ENCODE measurements at regions not wholly inside any gene's neighbourhood (a gene's known extent, or its start where the extent isn't known, plus 50 kb on each side); places are given as distances from the start of the nearest gene placed in this dataset.

DNA sequence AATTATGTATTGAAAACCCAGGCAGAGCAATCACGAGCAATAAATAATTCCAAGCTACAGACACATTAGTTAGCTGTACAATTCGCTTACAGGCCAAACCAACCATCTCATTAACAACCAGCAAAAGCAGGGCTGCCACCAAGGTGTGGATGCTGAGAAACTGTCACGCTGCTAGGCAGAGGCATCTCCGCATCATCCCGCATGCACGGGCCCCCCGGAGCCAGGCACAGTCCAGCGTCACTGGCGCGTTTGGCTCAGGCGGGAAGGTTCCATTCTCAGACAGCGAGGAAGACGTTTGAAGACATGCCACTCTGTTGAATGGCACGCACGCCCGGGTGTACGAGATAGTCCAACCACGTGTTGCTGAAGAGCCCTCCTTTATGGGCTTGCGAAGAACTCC, 184.0 kb downstream of the OLFM1 start:
- no peaks in the 10 kb centered on the region for H3K9me3 ChIP-seq (replicated peaks)

DNA sequence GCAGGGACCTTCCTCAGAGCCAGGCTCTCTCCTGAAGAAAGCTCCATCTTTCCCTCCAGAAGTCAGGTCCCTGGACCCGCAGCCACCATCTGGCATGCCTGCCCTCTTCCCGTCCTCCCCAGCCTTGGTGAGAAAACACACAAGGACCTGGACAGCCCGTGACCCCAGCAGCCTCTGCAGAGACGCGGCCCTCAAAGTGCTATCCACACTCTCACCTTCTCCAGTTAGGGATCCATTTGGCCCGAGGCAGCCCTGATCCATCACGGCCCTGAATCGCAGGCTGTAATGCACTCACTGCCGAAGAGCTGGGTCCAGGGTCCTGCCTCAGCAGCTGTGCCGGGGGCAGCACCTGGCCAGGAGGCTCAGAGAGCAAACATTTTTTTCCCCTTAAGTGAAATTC, 185.1 kb downstream of the OLFM1 start:
- no peaks in the 10 kb centered on the region for H3K4me1 ChIP-seq
- no peak overlapping the region for H3K27ac ChIP-seq
- no peak overlapping the region for H3K4me3 ChIP-seq
- DNase-seq: no peak
- peaks cover 43% of the 10 kb centered on the region for H3K27me3 ChIP-seq
- H3K36me3 ChIP-seq: no peaks in the 10 kb centered on the region
- H3K9me3 ChIP-seq (replicated peaks): no peaks in the 10 kb centered on the region

More for the DNA sequence above, 184.0 kb downstream of the OLFM1 start:
- H3K36me3 ChIP-seq: no peaks in the 10 kb centered on the region
- no peak overlapping the region for H3K27ac ChIP-seq
- H3K4me1 ChIP-seq: no peaks in the 10 kb centered on the region
- peaks cover 55% of the 10 kb centered on the region for H3K27me3 ChIP-seq
- no peak overlapping the region for H3K4me3 ChIP-seq
- no peak for DNase-seq

DNA sequence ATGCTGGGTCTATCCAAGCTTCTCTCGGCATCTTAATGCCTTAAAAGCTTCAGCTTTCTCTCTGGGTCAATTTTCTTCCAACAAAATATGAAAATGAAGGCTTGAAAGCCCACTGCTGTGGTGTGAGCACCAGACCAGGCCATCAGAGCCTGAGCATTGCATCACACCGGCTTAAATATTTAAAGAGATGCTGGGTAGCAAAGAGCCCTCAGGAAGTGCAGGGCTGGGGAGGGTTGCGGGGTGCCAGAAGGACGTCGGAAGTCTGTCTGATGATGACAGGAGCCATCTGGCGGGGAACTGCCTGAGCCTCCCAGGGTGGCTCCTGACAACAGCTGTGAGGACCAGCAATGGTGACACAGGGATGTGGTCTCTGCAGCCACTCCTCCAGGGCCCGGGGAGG, 185.5 kb downstream of the OLFM1 start:
- Histone ChIP-seq H3K27ac (no peak overlapping the region), H3K36me3 (no peaks in the 10 kb centered on the region), H3K9me3 (replicated peaks) (no peaks in the 10 kb centered on the region), H3K4me3 (no peak overlapping the region), H3K27me3 (peaks cover 39% of the 10 kb centered on the region), H3K4me1 (no peaks in the 10 kb centered on the region)
- DNase-seq: peak; percentile 24 to 50

DNA sequence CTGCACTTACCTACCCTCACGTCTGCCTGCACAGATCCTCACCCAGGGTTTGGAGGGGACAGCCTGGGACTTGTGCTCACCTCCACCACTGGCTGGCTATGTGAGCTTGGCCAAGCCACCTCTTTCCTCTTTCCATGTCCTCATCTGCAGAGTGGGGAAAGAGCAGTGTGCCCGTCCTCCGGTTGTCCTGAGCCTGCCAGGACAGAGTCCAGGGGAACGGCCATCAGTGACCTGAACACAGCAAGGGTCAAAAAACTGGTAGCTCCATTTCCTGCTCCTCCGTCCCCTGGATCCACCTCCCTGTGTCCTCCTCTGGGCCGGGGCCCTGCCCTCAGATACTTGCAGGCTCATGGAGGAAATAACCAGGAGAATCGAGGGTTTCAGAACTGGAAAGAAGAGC, 187.7 kb downstream of the OLFM1 start:
- peaks cover 32% of the 10 kb centered on the region for H3K27me3 ChIP-seq
- no peak for DNase-seq
- no peaks in the 10 kb centered on the region for H3K4me1 ChIP-seq
- H3K9me3 ChIP-seq (replicated peaks): no peaks in the 10 kb centered on the region
- H3K4me3 ChIP-seq: no peak overlapping the region
- no peaks in the 10 kb centered on the region for H3K36me3 ChIP-seq
- H3K27ac ChIP-seq: no peak overlapping the region

DNA sequence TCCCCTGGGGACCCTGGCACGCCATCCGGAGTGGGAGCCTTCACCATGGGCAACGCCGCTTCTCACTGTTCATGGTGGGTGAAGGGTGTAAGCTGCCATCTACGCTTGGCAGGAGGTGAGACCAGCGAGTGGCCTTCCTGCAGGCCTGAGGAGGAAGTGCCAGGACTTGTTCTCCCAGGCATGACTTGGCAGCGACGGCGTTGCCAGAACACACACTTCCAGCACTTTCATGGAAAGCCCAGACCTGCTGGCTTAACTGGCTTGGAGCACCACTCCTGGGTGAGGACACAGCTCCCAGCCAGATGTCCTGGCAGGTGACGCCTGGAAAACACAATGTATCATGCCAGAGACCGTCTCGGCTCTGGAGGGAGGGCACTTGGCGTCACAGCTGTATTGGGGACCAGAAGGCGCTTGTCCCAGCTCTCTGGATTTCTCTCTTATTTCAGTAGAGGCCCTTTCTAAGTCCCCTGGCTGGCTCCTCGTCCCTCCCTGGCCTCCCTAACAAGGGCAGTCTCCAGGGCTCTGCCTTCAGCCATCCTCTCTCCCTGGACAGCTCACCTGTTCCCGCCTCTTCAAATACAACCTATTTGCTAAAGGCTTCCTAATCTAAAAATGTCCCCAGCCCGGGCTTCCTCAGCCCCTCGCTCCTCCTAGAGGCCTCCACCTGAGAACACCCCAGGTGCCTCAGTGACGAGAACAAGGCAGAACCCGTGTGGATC, 188.3 kb downstream of the OLFM1 start:
- no peak overlapping the region for H3K27ac ChIP-seq
- H3K36me3 ChIP-seq: no peaks in the 10 kb centered on the region
- H3K9me3 ChIP-seq (replicated peaks): no peaks in the 10 kb centered on the region
- no peak overlapping the region for H3K4me3 ChIP-seq
- no peak for DNase-seq
- H3K4me1 ChIP-seq: no peaks in the 10 kb centered on the region
- H3K27me3 ChIP-seq: peaks cover 27% of the 10 kb centered on the region

DNA sequence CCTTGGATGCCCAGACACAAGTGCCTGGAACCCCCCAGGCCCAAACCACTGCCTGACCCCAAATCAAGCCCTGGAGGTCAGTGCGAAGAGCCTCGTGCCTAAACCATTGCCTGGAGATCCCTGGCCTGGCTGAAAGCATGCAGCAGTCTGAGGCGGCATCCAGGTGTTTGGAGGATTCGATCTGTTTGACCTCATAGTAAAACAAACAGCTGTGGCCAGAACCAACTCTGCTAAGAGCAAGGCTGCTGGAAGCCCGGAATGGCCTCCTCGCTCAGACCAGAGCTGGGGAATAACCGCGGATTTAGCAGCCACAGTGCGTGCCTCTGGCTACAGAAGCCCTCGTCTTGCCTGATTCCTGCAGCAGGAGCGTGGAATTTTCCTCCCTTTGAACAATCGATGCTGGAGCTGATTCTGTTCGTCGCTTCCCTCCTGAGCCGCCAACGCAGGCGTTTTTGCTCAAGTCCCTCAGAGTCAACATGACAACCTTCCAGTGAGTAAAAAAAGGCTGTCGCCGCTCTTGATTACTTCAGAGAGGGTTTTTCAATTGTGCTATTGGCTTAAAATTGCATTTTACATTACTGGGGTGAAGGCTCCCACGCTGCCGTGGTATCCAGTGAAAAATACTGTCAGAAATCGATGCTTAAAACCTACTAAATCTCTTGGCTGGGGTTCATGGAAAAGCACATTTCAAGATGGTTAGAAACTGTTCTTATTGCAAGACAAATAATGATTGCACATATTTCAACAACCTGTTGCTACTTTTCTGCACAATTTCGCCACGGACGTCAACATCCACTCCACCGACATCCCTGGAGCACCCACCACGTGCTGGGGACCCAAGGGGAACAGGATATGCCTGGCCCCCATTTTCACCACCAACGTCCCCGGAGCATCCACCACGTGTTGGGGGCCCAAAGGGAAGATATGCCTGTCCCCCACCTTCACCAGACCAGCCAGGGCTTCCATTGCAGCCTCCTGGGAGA, 190.0 kb downstream of the OLFM1 start:
- H3K9me3 ChIP-seq (replicated peaks): no peaks in the 10 kb centered on the region
- H3K4me1 ChIP-seq: 0 out of 2 replicates have a peak, but pooled peaks cover 2% of the 10 kb centered on the region
- H3K27me3 ChIP-seq: peaks cover 26% of the 10 kb centered on the region
- no peaks in the 10 kb centered on the region for H3K36me3 ChIP-seq
- no peak for DNase-seq
- no peak overlapping the region for H3K27ac ChIP-seq
- H3K4me3 ChIP-seq: no peak overlapping the region

DNA sequence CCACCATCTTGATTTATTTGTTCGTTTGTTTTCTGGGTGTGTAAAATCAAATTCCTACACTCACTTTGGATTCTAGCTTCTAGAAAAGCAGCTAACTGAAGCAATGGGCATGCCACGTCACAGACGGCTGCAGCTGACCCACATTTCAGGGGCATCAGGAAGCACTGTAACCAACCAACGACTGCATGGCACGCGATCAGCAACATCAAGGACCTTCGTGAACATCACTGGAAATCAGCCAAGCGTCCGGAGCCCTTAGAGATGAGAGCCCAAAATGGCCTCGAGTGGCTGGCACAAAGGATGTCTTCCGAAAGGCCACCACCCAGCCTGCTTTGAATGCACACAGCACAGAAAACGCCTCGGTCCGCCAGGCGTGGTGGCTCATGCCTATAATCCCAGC, 191.1 kb downstream of the OLFM1 start:
- Histone ChIP-seq H3K4me3 (no peak overlapping the region), H3K27ac (no peak overlapping the region), H3K4me1 (0 out of 2 replicates have a peak, but pooled peaks cover 2% of the 10 kb centered on the region), H3K27me3 (peaks cover 17% of the 10 kb centered on the region), H3K36me3 (no peaks in the 10 kb centered on the region), H3K9me3 (replicated peaks) (no peaks in the 10 kb centered on the region)
- no peak for DNase-seq

DNA sequence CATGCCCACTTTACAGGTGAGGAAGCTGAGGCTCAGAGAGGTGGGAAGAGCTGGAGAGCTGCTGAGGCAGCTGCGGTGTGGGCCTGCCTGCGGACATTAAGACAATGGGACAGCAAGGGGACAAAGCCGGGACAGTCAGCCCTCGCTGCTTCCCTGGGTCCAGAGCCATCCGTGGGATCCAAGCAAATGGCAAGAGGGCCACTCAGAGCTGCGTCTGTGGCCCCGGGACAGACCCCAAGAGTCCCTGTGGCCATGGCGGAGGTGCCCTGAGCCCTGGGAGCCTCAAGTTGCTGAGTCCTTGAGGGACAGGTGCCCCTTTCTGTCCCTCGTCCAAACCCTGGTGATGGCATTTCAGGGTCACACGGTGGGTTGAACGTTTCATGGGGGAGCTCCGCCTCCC, 191.9 kb downstream of the OLFM1 start:
- Histone ChIP-seq H3K27ac (no peak overlapping the region), H3K36me3 (no peaks in the 10 kb centered on the region), H3K27me3 (peaks cover 13% of the 10 kb centered on the region), H3K4me1 (0 out of 2 replicates have a peak, but pooled peaks cover 2% of the 10 kb centered on the region), H3K9me3 (replicated peaks) (no peaks in the 10 kb centered on the region), H3K4me3 (no peak overlapping the region)
- DNase-seq: no peak

DNA sequence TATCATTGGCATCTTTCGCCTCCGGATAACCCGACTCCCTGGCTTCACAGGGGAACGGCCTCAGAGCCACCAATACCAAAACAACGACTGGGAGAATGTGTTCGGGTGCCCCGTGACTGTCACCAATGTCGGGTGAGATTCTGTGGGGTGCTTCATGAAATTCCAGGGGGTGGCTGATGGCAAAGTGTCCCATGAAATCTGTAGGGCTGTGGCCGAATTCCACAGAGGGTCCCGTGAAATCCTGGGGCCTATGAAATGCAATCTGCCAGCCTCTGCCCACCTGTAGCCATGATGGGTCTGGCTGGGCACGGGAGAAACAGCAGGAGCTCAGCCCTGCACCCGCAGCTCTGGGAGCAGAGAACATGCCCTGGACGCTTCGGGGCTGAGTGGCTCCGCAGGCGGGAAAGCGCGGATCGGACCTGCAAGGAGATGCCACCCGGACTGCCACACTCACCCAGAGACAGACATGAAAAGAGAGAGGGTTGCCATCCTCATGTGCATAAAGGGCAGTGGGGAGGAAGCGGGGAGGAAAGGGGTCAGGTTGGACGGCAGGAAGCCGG, 192.4 kb downstream of the OLFM1 start:
- Histone ChIP-seq H3K4me3 (no peak overlapping the region), H3K27ac (no peak overlapping the region), H3K4me1 (0 out of 2 replicates have a peak, but pooled peaks cover 2% of the 10 kb centered on the region), H3K36me3 (no peaks in the 10 kb centered on the region), H3K27me3 (peaks cover 7% of the 10 kb centered on the region), H3K9me3 (replicated peaks) (no peaks in the 10 kb centered on the region)
- DNase-seq: no peak

DNA sequence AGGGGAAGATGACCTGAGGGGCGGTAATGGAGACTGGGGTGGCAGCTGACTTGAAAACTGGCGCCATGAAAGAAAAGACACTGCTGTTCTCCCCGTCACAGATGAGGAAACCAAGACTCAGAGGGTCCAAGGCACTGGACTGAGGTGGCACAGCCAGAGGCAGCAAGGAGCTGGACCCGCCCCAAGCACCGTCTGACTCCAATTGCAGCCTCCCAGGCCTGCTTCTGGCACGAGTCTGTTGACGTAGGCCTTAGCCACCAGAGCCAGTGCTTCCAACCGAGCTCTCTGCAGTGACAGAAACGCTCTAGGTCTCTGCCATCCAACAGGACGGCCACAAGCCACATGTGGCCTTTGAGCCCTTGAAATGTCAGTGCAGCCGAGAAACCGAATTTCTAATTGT, 193.2 kb downstream of the OLFM1 start:
- H3K27me3 ChIP-seq: no peaks in the 10 kb centered on the region; the same call in none of the 2 replicates
- no peak overlapping the region for H3K4me3 ChIP-seq
- 0 out of 2 replicates have a peak, but pooled peaks cover 2% of the 10 kb centered on the region for H3K4me1 ChIP-seq
- H3K36me3 ChIP-seq: no peaks in the 10 kb centered on the region
- no peak for DNase-seq
- H3K9me3 ChIP-seq (replicated peaks): no peaks in the 10 kb centered on the region
- no peak overlapping the region for H3K27ac ChIP-seq

DNA sequence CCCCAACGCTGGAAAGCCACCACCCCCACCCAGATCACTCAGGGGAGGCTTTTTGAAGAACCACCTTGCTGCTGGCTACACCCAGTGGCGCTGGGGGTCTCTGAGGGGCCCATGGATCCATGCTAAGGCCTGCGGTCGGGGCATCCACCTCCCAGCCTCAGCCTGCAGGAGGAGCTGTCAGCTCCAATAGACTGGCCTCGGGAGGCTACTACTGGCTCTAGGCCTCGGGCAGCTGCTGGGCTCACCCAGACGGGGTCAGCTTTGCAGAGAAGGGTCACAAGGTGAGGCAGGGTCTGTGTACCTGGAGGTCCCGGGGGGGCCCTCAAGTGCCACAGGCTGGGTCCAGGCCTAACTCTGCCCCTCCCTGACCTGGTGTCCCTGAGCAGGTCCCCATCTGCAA, 193.7 kb downstream of the OLFM1 start:
- Histone ChIP-seq H3K4me3 (no peak overlapping the region), H3K4me1 (0 out of 2 replicates have a peak, but pooled peaks cover 2% of the 10 kb centered on the region), H3K27me3 (no peaks in the 10 kb centered on the region; the same call in none of the 2 replicates), H3K27ac (no peak overlapping the region), H3K36me3 (no peaks in the 10 kb centered on the region), H3K9me3 (replicated peaks) (no peaks in the 10 kb centered on the region)
- DNase-seq: no peak

DNA sequence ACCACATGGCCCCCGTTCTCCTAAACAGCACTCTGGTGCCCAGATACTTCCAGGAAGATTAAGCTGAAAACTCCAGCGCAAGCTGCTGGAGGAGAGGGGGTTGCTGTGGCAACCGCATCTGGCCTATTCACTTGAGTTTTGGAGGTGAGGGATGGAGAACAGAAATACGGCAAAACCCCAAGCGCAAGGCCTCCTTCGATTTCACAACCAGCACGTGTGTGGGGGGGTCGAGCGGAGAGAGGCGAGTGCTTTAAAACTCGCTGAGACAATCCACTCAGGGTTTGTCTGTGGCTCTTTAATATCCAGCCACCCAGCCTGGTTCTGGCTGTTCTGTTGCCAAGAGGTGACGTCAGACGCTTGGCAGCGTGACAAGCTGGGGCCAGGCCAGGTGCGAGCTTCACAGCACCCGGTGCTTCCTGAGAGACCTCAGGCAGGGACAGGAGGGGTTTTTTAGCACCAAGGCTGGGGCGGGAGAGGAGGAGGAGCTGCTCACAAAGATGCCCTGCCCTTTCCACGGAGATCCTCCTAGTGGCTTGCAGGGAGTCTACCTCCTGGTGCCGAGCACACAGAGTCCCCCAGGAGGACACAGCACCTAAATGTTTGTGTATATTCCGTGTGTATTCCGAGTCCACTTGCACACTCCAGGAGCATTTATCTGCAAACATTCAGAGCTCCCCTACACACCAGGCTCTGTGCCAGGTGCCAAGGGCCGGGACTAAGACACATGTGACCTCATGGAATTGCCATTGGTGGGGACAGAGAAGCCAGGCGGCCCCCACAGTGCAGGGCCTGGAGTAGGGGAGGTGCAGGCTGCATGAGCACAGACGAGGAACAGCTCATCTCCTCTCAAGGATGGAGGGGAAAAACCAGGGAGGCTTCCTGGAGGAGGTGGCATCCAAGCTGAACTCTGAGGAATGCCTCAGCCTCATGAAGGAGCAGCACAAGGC, 194.6 kb downstream of the OLFM1 start:
- Histone ChIP-seq H3K4me1 (0 out of 2 replicates have a peak, but pooled peaks cover 2% of the 10 kb centered on the region), H3K9me3 (replicated peaks) (no peaks in the 10 kb centered on the region), H3K4me3 (no peak overlapping the region), H3K27me3 (no peaks in the 10 kb centered on the region; the same call in none of the 2 replicates), H3K27ac (no peak overlapping the region), H3K36me3 (no peaks in the 10 kb centered on the region)
- DNase-seq: peak; percentile 50 to 71

DNA sequence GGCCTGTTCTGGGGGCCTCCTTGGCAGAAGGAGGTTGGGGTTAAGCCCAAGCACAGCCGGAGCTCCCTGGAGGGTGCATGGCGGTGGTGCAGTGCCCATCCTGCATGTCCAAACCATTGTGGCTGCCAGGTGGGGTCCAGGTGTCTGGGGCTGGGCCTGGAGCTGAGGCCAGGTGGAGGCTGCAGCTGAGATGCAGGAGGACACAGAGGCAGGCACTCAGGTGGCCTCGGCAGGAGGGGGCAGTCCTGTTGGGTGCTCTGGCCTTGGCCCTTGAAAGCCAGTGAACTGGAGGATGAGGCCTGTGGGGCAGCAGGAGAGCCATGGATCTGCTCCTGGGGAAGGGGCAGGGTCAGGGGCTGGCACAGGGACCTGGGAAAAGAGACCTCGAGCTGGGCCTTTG, 195.3 kb downstream of the OLFM1 start:
- Histone ChIP-seq H3K36me3 (no peaks in the 10 kb centered on the region), H3K27ac (no peak overlapping the region), H3K27me3 (no peaks in the 10 kb centered on the region; the same call in 1 of the 2 replicates), H3K9me3 (replicated peaks) (no peaks in the 10 kb centered on the region), H3K4me1 (0 out of 2 replicates have a peak, but pooled peaks cover 2% of the 10 kb centered on the region), H3K4me3 (no peak overlapping the region)
- DNase-seq: no peak

DNA sequence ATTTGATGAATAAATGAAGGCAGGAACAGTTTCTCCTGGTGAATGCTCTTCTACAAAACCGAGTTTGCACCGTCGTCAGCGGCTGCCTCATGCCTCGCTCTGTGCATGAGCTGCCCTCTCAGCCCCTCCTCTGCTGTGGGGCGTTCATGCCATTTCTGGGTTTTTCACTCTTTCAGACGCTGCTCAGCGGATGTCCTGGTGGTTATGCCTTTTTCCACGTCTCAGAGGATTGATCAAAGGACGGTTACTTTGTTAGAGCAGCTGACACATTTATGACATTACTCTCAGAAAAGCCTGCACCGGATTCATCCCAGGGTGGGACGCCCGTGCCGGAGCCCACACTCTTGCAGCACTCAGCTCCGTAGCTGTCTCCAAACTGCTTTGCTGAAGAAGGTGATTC, 195.9 kb upstream of the PPP1R26 start:
- Histone ChIP-seq H3K9me3 (replicated peaks) (no peaks in the 10 kb centered on the region), H3K4me1 (0 out of 2 replicates have a peak, but pooled peaks cover 2% of the 10 kb centered on the region), H3K27ac (no peak overlapping the region), H3K36me3 (no peaks in the 10 kb centered on the region), H3K4me3 (no peak overlapping the region), H3K27me3 (peaks cover 3% of the 10 kb centered on the region; the same call in 1 of the 2 replicates)
- DNase-seq: no peak
